Testis (tissue), 2 donors: ENCODE measurements at regions not wholly inside any gene's neighbourhood (a gene's known extent, or its start where the extent isn't known, plus 50 kb on each side); places are given as distances from the start of the nearest gene placed in this dataset.

ENCODE experiments used
- DNase-seq: peaks from one replicate; pipeline ENCODE4 v3.0.0-alpha.2; 2019
- H3K27ac ChIP-seq, 2 donors: fragments of 200-600 bp; sonication (generic); one replicate each; pipeline ENCODE4 v1.5.1; 2019
- H3K27me3 ChIP-seq: fragments of 200-600 bp; sonication (generic); one replicate; pipeline ENCODE4 v1.5.1; 2019
- H3K36me3 ChIP-seq: fragments of 200-600 bp; sonication (generic); one replicate; pipeline ENCODE4 v1.5.1; 2017; ENCODE audit warnings: low read depth; ENCODE audit errors: missing control alignments
- H3K4me1 ChIP-seq: fragments of 200-600 bp; sonication (generic); one replicate; pipeline ENCODE4 v1.5.1; 2019
- H3K4me3 ChIP-seq, 2 donors: fragments of 200-600 bp; sonication (generic); one replicate each; pipeline ENCODE4 v1.5.1; 2017 to 2019
- H3K9me3 ChIP-seq: fragments of 200-600 bp; sonication (generic); one replicate; pipeline ENCODE4 v1.5.1; 2017
- POLR2A ChIP-seq: fragments of 450-650 bp; IDR thresholded peaks from one replicate; pipeline ENCODE4 v1.6.1; 2017; ENCODE audit warnings: antibody characterized with exemption, mild to moderate bottlenecking, moderate library complexity
- WGBS, 2 donors: methylation state at CpG; one replicate each; pipeline ENCODE4 v1.1.5; 2018; 5-methylcytosine and 5-hydroxymethylcytosine counted together
- intact Hi-C: fragments of 100-400 bp; cut with DNase I; formaldehyde crosslinking; loops from one replicate; pipeline ENCODE4 v1.15.1; 2023; ENCODE audit warnings: low total_unique reads
- TF ChIP-seq, protein P1 (sequence below), 3 experiments: fragments of 450-650 bp in 2 of 3; fragments of 200-600 bp in 1 of 3; sonication (generic) in 1 of 3; IDR thresholded peaks; one replicate each; pipeline ENCODE4 v1.5.1; 2016 to 2019; ENCODE audit warnings: antibody characterized with exemption in 3 of 3, mild to moderate bottlenecking in 2 of 3, moderate library complexity in 1 of 3

DNA sequence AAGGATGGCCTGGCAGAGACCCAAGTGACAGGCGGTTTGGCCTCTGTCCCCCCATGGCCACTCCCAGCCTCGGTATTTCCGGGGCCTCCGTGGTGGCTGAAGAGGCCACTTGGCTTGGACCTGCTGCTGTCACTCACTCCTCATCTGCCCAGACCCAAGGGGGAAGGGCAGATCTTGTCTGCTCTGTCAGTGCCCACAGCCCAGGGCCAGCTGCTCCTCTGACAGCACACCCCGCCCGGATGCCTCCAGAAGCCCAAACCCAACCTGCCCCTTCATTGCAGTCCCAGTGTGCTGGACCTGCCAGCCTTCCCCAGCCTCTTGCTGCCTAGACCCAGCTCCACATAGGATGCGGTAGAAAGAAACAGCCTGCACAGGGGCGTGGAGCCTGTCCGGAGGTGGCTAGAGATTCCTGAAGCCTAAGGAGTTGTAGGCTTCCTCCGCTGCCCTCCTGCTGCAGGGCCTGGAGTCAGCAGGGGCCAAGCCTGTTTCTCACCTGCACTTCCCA, 52.0 kb downstream of the MAGEF1 start:
- WGBS, 2 donors: 75 to 90% methylated on average over 3 to 10 of the region's 10 CpGs
- H3K9me3 ChIP-seq: no peaks in the 10 kb centered on the region
- TF ChIP-seq POLR2A: no peak
- TF ChIP-seq, protein P1, sequence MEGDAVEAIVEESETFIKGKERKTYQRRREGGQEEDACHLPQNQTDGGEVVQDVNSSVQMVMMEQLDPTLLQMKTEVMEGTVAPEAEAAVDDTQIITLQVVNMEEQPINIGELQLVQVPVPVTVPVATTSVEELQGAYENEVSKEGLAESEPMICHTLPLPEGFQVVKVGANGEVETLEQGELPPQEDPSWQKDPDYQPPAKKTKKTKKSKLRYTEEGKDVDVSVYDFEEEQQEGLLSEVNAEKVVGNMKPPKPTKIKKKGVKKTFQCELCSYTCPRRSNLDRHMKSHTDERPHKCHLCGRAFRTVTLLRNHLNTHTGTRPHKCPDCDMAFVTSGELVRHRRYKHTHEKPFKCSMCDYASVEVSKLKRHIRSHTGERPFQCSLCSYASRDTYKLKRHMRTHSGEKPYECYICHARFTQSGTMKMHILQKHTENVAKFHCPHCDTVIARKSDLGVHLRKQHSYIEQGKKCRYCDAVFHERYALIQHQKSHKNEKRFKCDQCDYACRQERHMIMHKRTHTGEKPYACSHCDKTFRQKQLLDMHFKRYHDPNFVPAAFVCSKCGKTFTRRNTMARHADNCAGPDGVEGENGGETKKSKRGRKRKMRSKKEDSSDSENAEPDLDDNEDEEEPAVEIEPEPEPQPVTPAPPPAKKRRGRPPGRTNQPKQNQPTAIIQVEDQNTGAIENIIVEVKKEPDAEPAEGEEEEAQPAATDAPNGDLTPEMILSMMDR (IDR thresholded peaks at IDR 0.05): no peak
- intact Hi-C loops: no loop called here
- no peak overlapping the region for H3K27ac ChIP-seq
- no peak for DNase-seq
- no peaks in the 10 kb centered on the region for H3K27me3 ChIP-seq
- H3K4me3 ChIP-seq: no peak overlapping the region
- H3K4me1 ChIP-seq: peaks cover 7% of the 10 kb centered on the region
- no peaks in the 10 kb centered on the region for H3K36me3 ChIP-seq

DNA sequence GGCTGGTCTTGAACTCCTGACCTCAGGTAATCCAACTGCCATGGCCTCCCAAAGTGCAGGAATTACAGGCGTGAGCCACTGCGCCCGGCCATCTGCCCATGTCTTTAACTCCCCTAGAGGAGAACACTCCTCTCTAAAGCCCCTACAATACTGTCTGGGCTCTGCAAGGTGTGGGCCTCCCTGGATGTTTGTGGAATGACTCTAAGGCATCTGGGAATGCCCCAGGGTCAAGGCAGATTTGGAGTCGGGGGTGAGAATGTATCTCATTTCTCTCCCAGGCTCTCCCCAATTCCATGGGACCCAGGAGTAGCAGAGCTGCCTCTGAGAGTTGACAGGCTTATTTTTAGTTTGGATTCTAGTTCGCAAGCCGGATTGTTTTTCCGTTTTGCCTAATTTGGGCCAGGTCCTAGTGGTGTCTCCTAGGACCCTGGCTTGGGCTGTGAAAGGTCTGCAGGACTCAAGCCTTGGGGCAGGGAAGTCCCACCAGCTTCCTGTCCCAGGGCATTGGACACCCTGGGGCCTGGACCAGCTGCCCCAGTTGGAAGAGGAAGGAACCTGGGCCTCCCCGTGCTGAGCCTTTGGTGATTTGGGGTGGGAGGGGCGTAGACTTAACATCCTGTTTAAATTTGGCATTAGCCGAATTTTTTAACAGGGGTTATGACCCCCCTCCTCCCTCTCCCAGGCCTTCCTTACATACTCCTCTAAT, 53.5 kb downstream of the MAGEF1 start:
- intact Hi-C loops: no loop called here
- DNase-seq: no peak
- no peaks in the 10 kb centered on the region for H3K9me3 ChIP-seq
- peaks cover 7% of the 10 kb centered on the region for H3K4me1 ChIP-seq
- H3K27ac ChIP-seq: no peak overlapping the region
- H3K36me3 ChIP-seq: no peaks in the 10 kb centered on the region
- 60 to 69% methylated on average over 10 of the region's 10 CpGs for WGBS, 2 donors
- H3K4me3 ChIP-seq: no peak overlapping the region
- H3K27me3 ChIP-seq: no peaks in the 10 kb centered on the region
- TF ChIP-seq, protein P1 (IDR thresholded peaks at IDR 0.05): no peak
- TF ChIP-seq POLR2A: no peak

DNA sequence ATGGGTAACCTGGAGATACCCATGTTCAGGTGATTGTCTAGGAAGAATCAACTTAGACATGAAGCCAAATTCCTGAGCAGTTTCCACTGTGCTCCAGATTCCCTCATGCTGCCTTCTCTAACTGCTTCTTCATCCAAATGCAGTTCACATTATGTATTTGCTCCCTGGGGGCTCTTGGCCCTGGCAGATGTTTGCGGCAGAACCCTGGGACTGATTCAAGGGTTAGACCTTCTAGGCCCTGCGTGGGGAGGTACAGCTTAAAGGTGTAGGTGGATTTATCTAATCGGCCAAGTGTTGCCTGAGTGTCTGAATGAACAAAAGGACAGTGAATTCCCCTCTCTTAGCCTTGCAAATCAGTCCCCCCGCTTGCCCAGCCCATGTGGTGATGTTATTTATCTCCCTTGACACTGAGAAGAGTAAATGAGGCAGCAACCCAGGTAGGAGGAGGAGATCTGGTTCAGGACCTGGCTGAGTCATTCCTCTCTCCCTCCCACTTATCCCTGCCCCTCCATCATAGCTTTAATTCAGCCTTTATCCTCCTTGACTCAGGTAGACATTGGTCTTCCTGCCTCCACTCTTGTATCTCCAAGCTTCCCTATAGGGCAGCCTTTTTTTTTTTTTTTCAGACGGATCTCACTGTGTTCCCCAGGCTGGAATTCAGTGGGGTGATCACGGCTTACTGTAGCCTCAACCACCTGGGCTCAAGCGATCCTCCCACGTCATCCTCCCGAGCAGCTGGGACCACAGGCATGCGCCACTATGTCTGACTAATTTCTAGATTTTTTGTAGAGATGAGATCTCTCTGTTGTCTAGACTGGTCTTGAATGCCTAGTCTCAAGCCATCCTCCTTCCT, 54.8 kb downstream of the MAGEF1 start:
- TF ChIP-seq, protein P1 (IDR thresholded peaks at IDR 0.05): no peak
- no peak for TF ChIP-seq POLR2A
- 65 to 73% methylated on average over 10 of the region's 10 CpGs for WGBS, 2 donors
- Histone ChIP-seq H3K4me1 (peaks cover 7% of the 10 kb centered on the region), H3K27me3 (no peaks in the 10 kb centered on the region), H3K4me3 (no peak overlapping the region), H3K27ac (peak overlapping the region in 1 of 2 donors; percentile 56), H3K36me3 (no peaks in the 10 kb centered on the region), H3K9me3 (no peaks in the 10 kb centered on the region)
- intact Hi-C loops: no loop called here
- DNase-seq: no peak

DNA sequence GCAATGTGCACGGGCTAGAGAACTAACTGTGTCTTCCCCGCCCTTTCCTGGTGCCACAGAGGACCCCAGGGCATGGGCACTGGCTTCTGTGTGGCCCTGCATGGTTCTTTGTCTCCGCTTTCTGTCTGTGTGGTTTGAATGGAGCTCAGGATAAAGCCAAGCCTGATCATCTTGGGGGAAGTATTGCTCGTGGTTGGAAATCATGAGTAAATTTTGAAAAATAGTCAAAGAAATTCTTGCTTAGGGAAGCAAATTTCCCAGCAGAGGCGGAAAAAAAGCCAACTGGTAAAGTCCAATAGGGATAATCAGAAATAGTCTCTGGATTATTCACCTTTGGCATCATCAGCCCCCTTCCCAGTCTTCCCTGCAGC, 55.4 kb downstream of the MAGEF1 start:
- peaks cover 7% of the 10 kb centered on the region for H3K4me1 ChIP-seq
- intact Hi-C loops: no loop called here
- no peaks in the 10 kb centered on the region for H3K27me3 ChIP-seq
- TF ChIP-seq, protein P1 (IDR thresholded peaks at IDR 0.05): no peak
- TF ChIP-seq POLR2A: no peak
- H3K27ac ChIP-seq: peak overlapping the region in 1 of 2 donors; percentile 56
- no peaks in the 10 kb centered on the region for H3K9me3 ChIP-seq
- no peak for DNase-seq
- 60 to 63% methylated on average over 5 of the region's 5 CpGs for WGBS, 2 donors
- no peaks in the 10 kb centered on the region for H3K36me3 ChIP-seq
- H3K4me3 ChIP-seq: no peak overlapping the region
